Smooth muscle cell (in vitro differentiated cells): ENCODE measurements at regions not wholly inside any gene's neighbourhood (a gene's known extent, or its start where the extent isn't known, plus 50 kb on each side); places are given as distances from the start of the nearest gene placed in this dataset.

Experiments
- DNase-seq: peaks from one replicate; lab custom pipeline; 2025; ENCODE audit not compliant: unreplicated experiment; lab: John Stamatoyannopoulos, UW
- H2AFZ ChIP-seq: fragments of 200-600 bp; sonication (generic); 2 replicates; pipeline ENCODE4 v1.6.0; 2016; ENCODE audit warnings: antibody characterized with exemption, low read depth, mild to moderate bottlenecking
- H3F3A ChIP-seq: fragments of 200-600 bp; sonication (generic); 2 replicates; pipeline ENCODE4 v1.6.0; 2017; ENCODE audit warnings: antibody characterized with exemption, low read depth
- H3K27ac ChIP-seq: fragments of 200-600 bp; sonication (generic); 2 replicates; pipeline ENCODE4 v1.5.1; 2016; ENCODE audit warnings: low read depth, mild to moderate bottlenecking
- H3K27me3 ChIP-seq: fragments of 200-600 bp; sonication (generic); 2 replicates; pipeline ENCODE4 v1.6.1; 2016; ENCODE audit warnings: low read depth, mild to moderate bottlenecking
- H3K36me3 ChIP-seq: fragments of 200-600 bp; sonication (generic); 2 replicates; pipeline ENCODE4 v1.5.1; 2016; ENCODE audit warnings: low read depth
- H3K4me1 ChIP-seq: fragments of 200-600 bp; sonication (generic); 2 replicates; pipeline ENCODE4 v1.5.1; 2016; ENCODE audit warnings: low read depth
- H3K4me2 ChIP-seq: fragments of 200-600 bp; sonication (generic); 2 replicates; pipeline ENCODE4 v1.6.0; 2016; ENCODE audit warnings: mild to moderate bottlenecking
- H3K4me3 ChIP-seq: fragments of 200-600 bp; sonication (generic); 2 replicates; pipeline ENCODE4 v1.5.1; 2016; ENCODE audit warnings: mild to moderate bottlenecking
- H3K79me2 ChIP-seq: fragments of 200-600 bp; sonication (generic); 2 replicates; pipeline ENCODE4 v1.6.0; 2016; ENCODE audit warnings: low read depth, mild to moderate bottlenecking
- H3K9ac ChIP-seq: fragments of 200-600 bp; sonication (generic); 2 replicates; pipeline ENCODE4 v1.6.0; 2016; ENCODE audit warnings: low read depth
- H3K9me3 ChIP-seq: fragments of 200-600 bp; sonication (generic); replicated peaks from 2 replicates; pipeline ENCODE4 v1.5.1; 2016; ENCODE audit warnings: low read depth
- H4K20me1 ChIP-seq: fragments of 200-600 bp; sonication (generic); 2 replicates; pipeline ENCODE4 v1.6.0; 2016; ENCODE audit warnings: low read depth
- CTCF ChIP-seq: fragments of 200-600 bp; sonication (generic); IDR thresholded peaks from 2 replicates; pipeline ENCODE4 v1.5.1; 2017; ENCODE audit warnings: borderline replicate concordance, mild to moderate bottlenecking, antibody characterized with exemption; ENCODE audit not compliant: insufficient read depth, poor library complexity, severe bottlenecking
- WGBS: methylation state at CpG from one replicate; pipeline ENCODE4 v1.1.7; 2016; ENCODE audit warnings: low lambda C conversion rate; 5-methylcytosine and 5-hydroxymethylcytosine counted together

DNA sequence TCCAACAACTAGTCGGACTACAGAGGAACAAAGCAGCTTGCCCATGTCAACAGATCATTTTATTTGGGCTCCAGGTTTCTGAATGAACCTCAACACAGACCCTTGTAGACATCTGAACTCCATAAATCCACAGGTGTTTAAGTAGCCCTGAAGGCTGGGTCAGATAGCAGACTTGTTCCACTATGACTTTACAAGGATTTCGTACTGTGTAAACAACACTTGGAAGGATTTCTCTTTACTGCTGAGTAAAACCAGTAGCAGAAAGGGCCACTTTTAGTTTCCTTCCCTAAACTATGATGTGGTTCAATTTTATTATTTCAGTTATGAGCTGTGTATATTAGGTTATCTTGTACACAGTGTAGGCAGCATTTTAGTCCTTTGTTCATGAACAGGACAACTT, 316.4 kb upstream of the ADGRL2 start:
- no peaks in the 10 kb centered on the region for H3K79me2 ChIP-seq
- H3K27ac ChIP-seq, result no peak overlapping the region

GRCh38 chr1:81478219-81478618, 322.5 kb upstream of the ADGRL2 start:
- Histone ChIP-seq H3K27ac (no peak overlapping the region), H3K79me2 (no peaks in the 10 kb centered on the region), H3K4me3 (no peak overlapping the region), H4K20me1 (no peaks in the 10 kb centered on the region), H3K36me3 (no peaks in the 10 kb centered on the region), H3K9me3 (no peaks in the 10 kb centered on the region), H3K9ac (no peak overlapping the region), H2AFZ (no peak overlapping the region), H3K27me3 (no peaks in the 10 kb centered on the region), H3K4me2 (peak overlapping the region; percentile 8), H3F3A (no peaks in the 10 kb centered on the region), H3K4me1 (no peaks in the 10 kb centered on the region)
- WGBS, result 50% methylated on average over 7 of the region's 7 CpGs
- no peak for DNase-seq
- TF ChIP-seq CTCF, result no peak

More for the DNA sequence above, 316.4 kb upstream of the ADGRL2 start:
- Histone ChIP-seq H3K4me1 (no peaks in the 10 kb centered on the region), H4K20me1 (no peaks in the 10 kb centered on the region), H3K4me3 (no peak overlapping the region), H3K4me2 (no peak overlapping the region), H3K9ac (no peak overlapping the region), H3K36me3 (no peaks in the 10 kb centered on the region), H2AFZ (no peak overlapping the region), H3K9me3 (peaks cover 1% of the 10 kb centered on the region), H3K27me3 (no peaks in the 10 kb centered on the region), H3F3A (no peaks in the 10 kb centered on the region)
- no peak for TF ChIP-seq CTCF
- WGBS, result 41% methylated on average over 2 of the region's 2 CpGs
- DNase-seq, result no peak

DNA sequence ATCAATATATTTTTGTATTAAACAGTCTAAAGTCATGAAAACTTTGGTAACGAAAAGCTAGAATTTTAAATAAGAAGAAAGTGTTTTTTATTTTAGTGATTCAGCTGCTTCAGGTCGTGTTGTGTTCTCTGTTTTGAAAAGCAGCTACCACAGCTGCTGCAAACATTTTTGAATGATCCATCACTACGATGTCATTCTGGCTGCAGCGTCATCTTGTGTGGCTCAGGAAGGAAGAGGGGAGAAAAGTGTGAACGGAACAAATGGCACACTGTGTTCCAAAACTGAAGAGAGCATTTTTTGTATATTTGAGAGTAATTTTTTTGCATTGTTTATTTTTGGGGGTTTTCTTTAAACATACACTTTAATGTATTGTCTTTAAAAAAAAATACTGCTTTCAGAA, 323.0 kb upstream of the ADGRL2 start:
- H3K36me3 ChIP-seq, result no peaks in the 10 kb centered on the region
- H3K4me3 ChIP-seq, result no peak overlapping the region
- no peaks in the 10 kb centered on the region for H3K9me3 ChIP-seq
- no peaks in the 10 kb centered on the region for H3K27me3 ChIP-seq
- H3K9ac ChIP-seq, result no peak overlapping the region
- no peaks in the 10 kb centered on the region for H3F3A ChIP-seq
- H3K4me2 ChIP-seq, result no peak overlapping the region
- no peaks in the 10 kb centered on the region for H3K79me2 ChIP-seq
- no peak overlapping the region for H2AFZ ChIP-seq
- no peak overlapping the region for H3K27ac ChIP-seq
- no peaks in the 10 kb centered on the region for H3K4me1 ChIP-seq
- 58% methylated on average over 5 of the region's 5 CpGs for WGBS
- no peaks in the 10 kb centered on the region for H4K20me1 ChIP-seq
- no peak for DNase-seq
- TF ChIP-seq CTCF, result no peak

DNA sequence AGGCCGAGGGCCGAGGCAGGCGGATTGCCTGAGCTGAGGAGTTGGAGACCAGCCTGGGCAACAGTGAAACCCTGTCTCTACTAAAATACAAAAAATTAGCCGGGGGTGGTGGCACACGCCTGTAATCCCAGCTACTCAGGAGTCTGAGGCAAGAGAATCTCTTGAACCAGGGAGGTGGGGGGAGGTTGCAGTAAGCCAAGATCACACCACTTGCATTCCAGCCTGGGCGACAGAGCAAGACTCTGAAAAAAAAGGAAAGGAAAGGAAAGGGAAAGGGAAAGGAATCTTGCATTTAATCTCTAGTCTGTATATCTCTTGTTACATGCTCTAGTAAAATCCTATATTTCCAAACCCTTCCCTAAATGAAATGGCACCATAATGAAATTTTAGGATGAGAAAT, 328.3 kb upstream of the ADGRL2 start:
- H4K20me1 ChIP-seq, result no peaks in the 10 kb centered on the region
- no peaks in the 10 kb centered on the region for H3K36me3 ChIP-seq
- no peak for TF ChIP-seq CTCF
- WGBS, result 69% methylated on average over 6 of the region's 6 CpGs
- H2AFZ ChIP-seq, result no peak overlapping the region
- H3K27me3 ChIP-seq, result no peaks in the 10 kb centered on the region
- no peak for DNase-seq
- no peaks in the 10 kb centered on the region for H3F3A ChIP-seq
- no peak overlapping the region for H3K4me3 ChIP-seq
- peaks cover 3% of the 10 kb centered on the region for H3K4me1 ChIP-seq
- no peaks in the 10 kb centered on the region for H3K79me2 ChIP-seq
- H3K27ac ChIP-seq, result no peak overlapping the region
- no peaks in the 10 kb centered on the region for H3K9me3 ChIP-seq
- H3K9ac ChIP-seq, result no peak overlapping the region
- H3K4me2 ChIP-seq, result no peak overlapping the region
